ENCODE measurements at regions not wholly inside any gene's neighbourhood (a gene's known extent, or its start where the extent isn't known, plus 50 kb on each side); places are given as distances from the start of the nearest gene placed in this dataset.

GRCh38 chr21:20701235-20701634 lies 297.0 kb upstream of the NCAM2 start:
- Mint-ChIP-seq H3K4me1 (peaks cover 11% of the 10 kb centered on the region), H3K36me3 (no peaks in the 10 kb centered on the region), H3K27me3 (ENCODE audit: low read depth) (no peaks in the 10 kb centered on the region), H3K9me3 (no peaks in the 10 kb centered on the region), H3K4me3 (no peak overlapping the region), H3K27ac (no peak overlapping the region)
- no peak for TF ChIP-seq CTCF (IDR thresholded peaks at IDR 0.05; ENCODE audit: unreplicated experiment)
- no peak for DNase-seq (ENCODE audit: low spot score in 2 of 2, unreplicated experiment in 2 of 2)

GRCh38 chr21:20703112-20703767 lies 295.0 kb upstream of the NCAM2 start:
- H3K9me3 Mint-ChIP-seq, result no peaks in the 10 kb centered on the region
- TF ChIP-seq CTCF (IDR thresholded peaks at IDR 0.05; ENCODE audit: unreplicated experiment), result no peak
- DNase-seq (ENCODE audit: low spot score in 2 of 2, unreplicated experiment in 2 of 2), result no peak
- H3K4me1 Mint-ChIP-seq, result peaks cover 11% of the 10 kb centered on the region
- no peak overlapping the region for H3K4me3 Mint-ChIP-seq
- H3K36me3 Mint-ChIP-seq, result no peaks in the 10 kb centered on the region
- H3K27me3 Mint-ChIP-seq (ENCODE audit: low read depth), result no peaks in the 10 kb centered on the region
- no peak overlapping the region for H3K27ac Mint-ChIP-seq

GRCh38 chr21:20720623-20721022 lies 277.6 kb upstream of the NCAM2 start:
- Mint-ChIP-seq H3K36me3 (no peaks in the 10 kb centered on the region), H3K27ac (no peak overlapping the region), H3K4me3 (no peak overlapping the region), H3K9me3 (peaks cover 15% of the 10 kb centered on the region), H3K27me3 (ENCODE audit: low read depth) (no peaks in the 10 kb centered on the region), H3K4me1 (peaks cover 3% of the 10 kb centered on the region)
- no peak for DNase-seq (ENCODE audit: low spot score in 2 of 2, unreplicated experiment in 2 of 2)
- TF ChIP-seq CTCF (IDR thresholded peaks at IDR 0.05; ENCODE audit: unreplicated experiment), result no peak

- H3K4me3 Mint-ChIP-seq, result no peak overlapping the region
- peaks cover 6% of the 10 kb centered on the region for H3K4me1 Mint-ChIP-seq
- H3K27ac Mint-ChIP-seq, result no peak overlapping the region
- no peak for TF ChIP-seq CTCF (IDR thresholded peaks at IDR 0.05; ENCODE audit: unreplicated experiment)
- no peaks in the 10 kb centered on the region for H3K36me3 Mint-ChIP-seq
- DNase-seq (ENCODE audit: low spot score in 2 of 2, unreplicated experiment in 2 of 2), result no peak
- peaks cover 15% of the 10 kb centered on the region for H3K9me3 Mint-ChIP-seq
- no peaks in the 10 kb centered on the region for H3K27me3 Mint-ChIP-seq (ENCODE audit: low read depth)
Observed at GRCh38 chr21:20721151-20721550, 277.1 kb upstream of the NCAM2 start.

GRCh38 chr21:20728691-20729090 lies 269.5 kb upstream of the NCAM2 start:
- H3K36me3 Mint-ChIP-seq, result no peaks in the 10 kb centered on the region
- no peak overlapping the region for H3K4me3 Mint-ChIP-seq
- peaks cover 4% of the 10 kb centered on the region for H3K9me3 Mint-ChIP-seq
- no peak for DNase-seq (ENCODE audit: low spot score in 2 of 2, unreplicated experiment in 2 of 2)
- H3K4me1 Mint-ChIP-seq, result peaks cover 15% of the 10 kb centered on the region
- TF ChIP-seq CTCF (IDR thresholded peaks at IDR 0.05; ENCODE audit: unreplicated experiment), result no peak
- H3K27me3 Mint-ChIP-seq (ENCODE audit: low read depth), result no peaks in the 10 kb centered on the region
- H3K27ac Mint-ChIP-seq, result no peak overlapping the region

- H3K4me3 Mint-ChIP-seq, result no peak overlapping the region
- peaks cover 4% of the 10 kb centered on the region for H3K9me3 Mint-ChIP-seq
- no peaks in the 10 kb centered on the region for H3K27me3 Mint-ChIP-seq (ENCODE audit: low read depth)
- H3K36me3 Mint-ChIP-seq, result no peaks in the 10 kb centered on the region
- H3K27ac Mint-ChIP-seq, result no peak overlapping the region
- no peak for TF ChIP-seq CTCF (IDR thresholded peaks at IDR 0.05; ENCODE audit: unreplicated experiment)
- DNase-seq (ENCODE audit: low spot score in 2 of 2, unreplicated experiment in 2 of 2), result no peak
- peaks cover 15% of the 10 kb centered on the region for H3K4me1 Mint-ChIP-seq
Observed at GRCh38 chr21:20729376-20729775, 268.8 kb upstream of the NCAM2 start.

All from mesothelial cell of epicardium (in vitro differentiated cells).